GM19025 (cell line): ENCODE measurements at regions not wholly inside any gene's neighbourhood (a gene's known extent, or its start where the extent isn't known, plus 50 kb on each side); places are given as distances from the start of the nearest gene placed in this dataset.
"Not testable (repeated sequence)": the region's sequence is repeated elsewhere in the genome, so short reads cannot be mapped to it uniquely, and the experiment has no call there.

ENCODE experiments used
- ATAC-seq: cut with Tn5 transposase; IDR thresholded peaks from one replicate; pipeline ENCODE4 v1.9.1; 2021; ENCODE audit warnings: mild to moderate bottlenecking, low read depth, moderate library complexity; ENCODE audit not compliant: unreplicated experiment

DNA sequence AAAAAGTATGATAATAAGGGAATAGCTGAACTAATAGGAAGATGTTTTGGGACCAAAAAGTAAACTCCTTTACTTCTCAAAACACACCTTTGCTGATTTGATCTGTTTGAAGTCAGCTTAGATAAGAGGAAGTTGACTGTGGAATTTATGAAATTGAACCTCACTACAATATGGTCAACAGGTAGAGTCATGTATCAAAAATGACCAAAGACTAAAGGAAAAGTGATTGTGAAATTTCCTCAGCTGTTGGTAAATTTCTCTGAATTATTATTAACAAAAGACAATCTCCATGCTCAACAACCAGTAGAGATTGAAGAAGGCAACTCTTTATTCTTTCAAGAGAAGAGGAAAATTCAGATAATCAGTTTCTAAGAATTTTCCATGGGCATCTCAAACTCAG, 826.5 kb downstream of the KCNA4 start:
- ATAC-seq = no peak

DNA sequence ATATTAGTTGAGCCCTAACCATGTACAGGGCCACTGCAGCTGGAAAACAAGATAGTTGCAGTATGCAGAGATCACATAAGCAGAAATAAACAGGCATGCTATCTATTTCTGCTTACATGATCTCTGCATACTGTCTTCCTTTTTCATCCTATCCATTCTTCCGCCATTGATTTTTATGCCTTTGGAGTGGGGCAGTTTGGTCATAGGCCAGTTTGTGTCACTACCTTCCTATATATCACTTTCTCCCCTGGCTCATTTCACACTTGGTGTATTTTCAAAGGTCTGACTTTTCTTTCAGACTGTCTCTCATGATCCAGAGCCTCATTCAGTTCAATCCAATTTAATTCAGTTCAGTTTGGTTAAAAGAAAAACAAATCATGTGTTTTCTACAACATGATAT, 829.6 kb downstream of the KCNA4 start:
- no peak for ATAC-seq

DNA sequence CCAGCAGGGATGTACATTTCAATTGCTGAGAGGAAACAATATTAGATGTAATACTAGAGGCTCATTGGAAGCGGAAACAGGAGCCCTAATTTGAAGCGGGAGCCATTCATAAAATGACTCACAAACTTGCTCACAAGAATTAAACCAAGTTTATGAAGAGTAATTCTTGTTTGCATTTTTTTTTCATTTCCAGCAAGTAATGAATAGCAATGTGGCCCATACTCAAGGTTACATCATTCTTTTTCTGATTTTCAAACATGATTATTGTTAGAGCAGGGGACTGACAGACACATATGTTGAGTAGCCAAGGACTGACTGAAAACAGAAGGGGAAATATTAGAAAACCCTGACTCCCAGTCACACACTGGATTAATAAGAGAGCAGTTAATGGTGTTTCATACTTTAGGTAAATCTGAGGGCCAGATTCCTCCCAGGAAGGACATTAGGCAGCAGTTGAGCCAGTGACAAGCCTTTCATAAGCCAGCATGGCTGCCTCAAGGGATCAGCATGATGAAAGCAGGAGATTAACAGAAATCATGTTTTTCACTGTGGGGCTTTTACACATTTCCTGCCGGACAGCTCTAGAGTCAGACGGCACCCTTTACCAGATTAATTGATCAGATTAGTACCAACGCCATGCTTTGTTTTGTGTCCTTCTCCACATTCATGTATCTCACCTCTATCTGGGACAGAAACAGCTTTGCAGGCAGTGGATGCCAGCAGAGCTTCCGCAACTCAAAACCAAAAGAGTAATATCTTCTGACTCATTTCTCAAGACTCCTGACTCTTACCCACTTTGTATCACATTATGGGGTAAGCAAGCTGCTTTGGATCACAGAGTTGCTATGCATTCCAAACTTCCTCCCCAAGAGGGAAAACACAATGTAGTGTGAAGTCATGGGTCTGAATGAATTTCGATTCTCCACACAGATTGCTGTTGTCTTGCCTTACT, 831.6 kb downstream of the KCNA4 start:
- no peak for ATAC-seq

DNA sequence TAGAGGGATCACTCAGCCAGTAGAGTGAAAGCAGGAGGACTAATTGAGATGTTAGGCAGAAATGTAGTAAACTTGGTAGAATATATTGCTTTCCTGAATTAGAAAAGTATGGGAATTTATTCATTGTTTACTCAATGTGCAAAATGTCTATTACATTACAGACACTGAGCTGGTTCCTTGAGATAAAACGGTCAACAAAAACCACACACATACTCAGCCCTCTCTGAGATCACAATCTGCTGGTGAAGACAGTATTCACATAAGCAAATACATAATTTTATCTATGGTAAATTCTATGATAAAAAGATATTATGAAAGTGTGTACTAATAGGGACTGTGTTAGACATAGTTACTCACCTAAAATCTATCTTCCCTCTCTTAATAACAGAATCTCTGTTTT, 833.5 kb downstream of the KCNA4 start:
- ATAC-seq = no peak

DNA sequence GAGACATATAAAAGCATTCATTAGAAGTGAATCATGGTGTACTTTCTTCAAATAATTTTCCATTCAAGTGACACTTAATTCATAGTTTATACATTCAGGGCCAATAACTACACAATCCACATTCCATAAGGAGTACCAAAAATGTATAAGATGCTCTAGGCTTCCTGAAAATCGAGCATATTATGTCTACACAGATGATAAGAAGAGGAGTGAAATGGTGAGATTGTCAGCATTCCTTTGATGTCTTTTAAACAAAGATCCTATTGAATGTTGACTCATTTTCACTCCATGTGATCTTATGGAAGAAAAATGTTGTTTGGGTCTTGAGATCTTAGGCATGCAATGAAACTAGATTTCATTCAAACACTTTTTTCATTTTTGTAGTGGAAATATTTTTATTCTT, 843.2 kb downstream of the KCNA4 start:
- no peak for ATAC-seq

DNA sequence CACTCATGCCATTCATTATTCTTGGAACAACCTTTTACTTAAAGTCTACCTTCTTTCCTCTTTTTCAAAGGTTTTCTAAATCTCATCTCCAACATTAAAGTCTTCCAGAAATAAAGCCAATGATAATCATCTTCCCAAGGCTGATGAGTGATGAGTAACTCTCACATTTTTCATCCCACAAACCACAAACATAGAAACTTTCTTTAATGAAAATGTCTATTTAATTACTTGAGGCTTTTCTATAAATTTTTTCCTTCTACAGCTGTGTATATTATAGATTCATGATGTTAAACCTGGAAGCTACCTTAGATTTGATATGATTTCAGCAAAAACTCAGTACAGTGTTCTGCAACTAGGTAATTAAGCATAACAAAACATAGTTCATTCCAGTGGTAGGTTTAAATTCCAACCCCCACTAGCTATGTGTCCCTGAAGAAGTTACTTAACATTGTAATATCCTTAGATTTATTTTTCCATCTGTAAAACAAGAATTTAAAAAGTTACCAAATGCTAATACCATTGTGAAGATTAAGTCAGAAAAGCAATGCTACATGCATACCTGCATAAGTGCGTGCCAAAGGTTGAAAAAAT, 845.4 kb downstream of the KCNA4 start:
- ATAC-seq = no peak

DNA sequence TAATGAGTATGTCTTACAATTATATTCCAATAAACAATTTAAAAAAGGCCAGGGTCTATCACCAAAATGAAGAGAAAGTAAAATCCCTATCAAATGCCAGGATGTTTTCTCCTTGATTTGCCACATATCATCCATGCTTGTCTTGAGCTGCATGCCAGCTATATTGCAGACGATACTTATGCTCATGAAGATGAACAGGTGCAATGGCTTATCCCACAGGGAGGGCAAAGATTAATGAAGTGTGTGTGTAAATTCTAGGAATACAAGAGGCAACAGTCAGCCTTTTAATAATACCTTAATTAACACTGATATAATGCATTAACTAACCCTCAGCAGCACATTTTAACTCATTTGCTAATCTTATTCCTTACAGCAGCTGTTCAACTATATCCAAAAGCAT, 850.5 kb downstream of the KCNA4 start:
- no peak for ATAC-seq

DNA sequence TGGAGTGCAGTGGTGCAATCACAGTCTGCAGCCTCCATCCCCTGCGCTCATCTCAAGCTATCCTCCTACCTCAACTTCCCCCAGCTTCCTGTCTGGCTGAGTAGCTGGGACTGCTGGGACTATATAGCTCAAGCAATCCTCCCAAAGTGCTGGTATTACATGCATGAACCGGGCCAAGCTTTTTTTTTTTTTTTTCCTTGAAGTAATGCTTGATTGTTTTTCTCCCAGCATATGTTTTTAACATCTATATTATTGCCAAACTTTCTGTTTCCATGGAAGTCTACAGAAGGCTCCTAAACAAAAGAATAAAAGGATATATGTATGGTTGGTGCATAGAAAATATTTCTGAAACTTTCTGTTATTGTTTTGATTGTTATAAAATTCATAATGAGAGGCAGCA, 853.6 kb downstream of the KCNA4 start:
- ATAC-seq = no peak

DNA sequence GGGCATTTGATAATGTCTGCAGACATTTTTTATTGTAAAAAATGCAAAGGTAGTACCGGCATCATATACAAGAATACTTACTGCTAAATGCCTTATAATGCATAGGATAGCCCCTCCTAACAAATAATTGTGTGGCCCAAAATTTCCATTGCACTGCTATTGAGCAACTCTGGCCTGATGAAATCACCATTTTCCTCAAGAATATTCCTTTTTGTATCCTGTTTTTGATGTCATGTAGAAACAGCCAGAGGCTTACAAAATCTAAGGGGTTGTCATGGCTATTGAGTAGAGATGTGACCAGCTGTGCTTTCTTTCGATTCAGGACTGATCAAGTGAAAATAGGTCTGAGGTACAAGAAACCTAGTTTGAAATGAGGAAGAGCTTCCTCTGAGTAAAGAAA, 854.3 kb downstream of the KCNA4 start:
- no peak for ATAC-seq

DNA sequence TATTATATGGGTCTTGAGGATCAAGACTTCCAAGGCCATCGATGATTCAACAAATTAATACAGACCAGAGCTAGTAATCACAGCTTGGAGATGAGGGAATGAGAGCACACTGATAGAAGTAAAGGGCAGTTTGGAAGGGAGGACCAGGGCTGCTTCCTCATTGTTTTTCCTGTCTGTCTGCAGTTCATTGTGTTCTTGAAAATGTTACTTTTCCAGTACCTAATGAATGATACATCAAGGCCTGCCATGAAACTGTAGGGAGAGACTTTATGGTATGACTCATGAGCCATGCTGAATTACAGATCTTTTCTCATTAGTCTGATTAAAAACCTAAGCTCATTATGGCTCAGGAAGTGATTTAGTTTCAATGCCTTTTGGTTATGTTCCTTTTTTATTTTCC, 855.6 kb downstream of the KCNA4 start:
- no peak for ATAC-seq

DNA sequence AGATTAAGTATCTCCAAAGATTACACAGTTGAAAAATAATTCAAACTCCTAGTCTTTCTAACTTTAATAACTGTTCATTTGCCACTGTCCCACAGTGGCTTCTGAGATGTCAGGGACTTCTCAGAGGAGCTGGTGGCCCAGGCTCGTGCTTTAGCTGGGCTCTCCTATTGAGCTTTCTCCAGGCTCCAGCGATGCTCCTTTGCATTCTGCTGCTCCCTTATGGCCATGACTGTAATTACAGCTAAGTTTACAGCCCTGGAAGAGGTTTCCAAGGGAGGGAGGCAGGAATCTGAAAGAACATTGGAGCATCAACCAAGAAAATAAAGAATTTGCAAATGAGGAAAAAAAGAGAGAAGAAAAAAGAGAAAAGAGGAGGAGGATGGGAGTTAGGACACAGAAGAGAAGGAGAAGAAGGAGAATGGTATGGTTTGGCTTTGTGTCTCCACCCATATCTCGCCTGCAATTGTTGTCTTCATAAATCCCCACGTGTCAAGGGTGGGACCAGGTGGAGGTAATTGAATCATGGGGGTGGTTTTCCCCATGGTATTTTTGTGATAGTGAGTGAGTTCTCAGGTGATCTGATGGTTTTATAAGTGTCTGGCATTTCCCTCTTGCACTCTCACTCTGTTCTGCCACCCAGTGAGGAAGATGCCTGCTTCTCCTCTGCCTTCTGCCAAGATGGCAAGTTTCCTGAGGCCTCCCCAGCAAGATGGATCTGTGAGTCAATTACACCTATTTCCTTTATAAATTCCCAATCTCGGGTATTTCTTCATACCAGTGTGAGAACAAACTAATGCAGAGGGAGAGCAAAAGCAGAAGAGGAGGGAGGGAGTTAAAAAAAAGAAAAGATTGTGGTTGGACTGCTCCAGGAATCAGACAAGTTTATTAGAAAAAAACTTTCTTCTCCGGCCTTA, 857.0 kb downstream of the KCNA4 start:
- ATAC-seq = peak; percentile 73

DNA sequence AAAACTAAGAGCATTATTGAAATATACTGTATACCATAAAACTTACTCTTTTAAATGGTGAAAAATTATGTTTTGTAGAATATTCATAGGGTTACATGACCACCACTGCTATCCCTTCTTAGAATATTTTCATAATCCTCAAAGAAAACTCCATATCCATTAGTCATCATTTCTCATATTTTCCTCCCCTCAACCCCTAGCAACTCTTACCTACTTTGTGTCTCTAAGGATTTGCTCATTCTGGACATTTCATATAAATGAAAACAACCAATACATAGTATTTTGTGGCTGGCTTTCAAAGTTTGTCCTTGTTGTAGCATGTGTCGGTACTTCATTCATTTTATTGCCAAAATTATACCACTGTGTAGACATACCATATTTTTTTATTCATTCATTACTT, 863.8 kb downstream of the KCNA4 start:
- no peak for ATAC-seq

DNA sequence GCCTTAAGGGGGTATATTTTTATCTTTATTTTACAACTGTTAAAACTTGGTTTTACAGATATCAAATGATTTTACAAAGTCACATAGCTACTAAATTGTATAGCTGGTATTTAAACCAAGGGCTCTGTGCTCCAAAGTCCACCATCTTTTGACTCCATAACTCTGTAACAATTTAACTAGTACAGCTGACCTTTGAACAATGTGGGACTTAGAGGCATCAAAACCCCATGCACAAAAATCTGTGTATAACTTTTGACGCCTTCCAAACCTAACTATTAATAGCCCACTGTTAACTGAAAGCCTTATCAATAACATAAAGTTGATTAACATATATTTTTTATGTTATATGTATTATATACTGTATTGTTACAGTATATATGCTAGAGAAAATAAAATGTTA, 874.3 kb downstream of the KCNA4 start:
- not testable (repeated sequence) for ATAC-seq

DNA sequence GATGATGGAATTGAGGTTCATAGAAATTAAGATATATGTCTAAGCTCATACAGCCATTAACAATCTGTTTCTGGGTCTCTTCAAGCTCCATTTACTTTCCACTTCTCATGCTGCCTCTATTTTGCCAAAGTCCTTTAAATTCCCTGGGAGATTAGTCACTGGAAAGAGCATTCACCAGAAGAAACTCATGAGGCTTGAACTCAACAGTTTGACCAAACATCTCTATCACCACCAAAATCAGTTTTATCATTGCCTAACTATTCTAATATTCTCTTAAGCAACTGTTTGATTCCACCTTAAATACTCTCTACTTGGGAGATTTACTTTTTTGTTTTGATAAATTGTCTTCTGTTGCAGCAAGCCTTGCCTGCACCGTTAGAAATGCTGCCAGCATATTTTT, 881.3 kb downstream of the KCNA4 start:
- ATAC-seq = no peak

DNA sequence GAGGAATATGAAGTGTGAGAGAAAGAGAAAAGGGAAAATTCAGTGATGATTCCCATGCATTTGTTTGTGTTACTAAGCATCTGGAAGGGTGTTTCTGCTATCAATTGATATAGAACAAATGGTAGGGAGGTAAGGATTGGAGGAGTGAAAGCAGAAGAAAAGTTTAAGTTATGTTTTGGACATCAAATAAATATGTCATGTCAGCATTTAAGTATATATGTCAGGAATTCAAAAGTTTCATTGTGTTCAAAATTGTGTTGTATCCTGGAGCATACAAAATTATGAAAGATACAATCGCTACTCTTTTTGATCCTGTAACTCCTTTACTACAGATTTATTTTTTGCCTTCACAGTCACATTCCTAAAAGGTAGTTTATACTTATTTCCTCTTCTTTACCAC, 885.8 kb downstream of the KCNA4 start:
- no peak for ATAC-seq

DNA sequence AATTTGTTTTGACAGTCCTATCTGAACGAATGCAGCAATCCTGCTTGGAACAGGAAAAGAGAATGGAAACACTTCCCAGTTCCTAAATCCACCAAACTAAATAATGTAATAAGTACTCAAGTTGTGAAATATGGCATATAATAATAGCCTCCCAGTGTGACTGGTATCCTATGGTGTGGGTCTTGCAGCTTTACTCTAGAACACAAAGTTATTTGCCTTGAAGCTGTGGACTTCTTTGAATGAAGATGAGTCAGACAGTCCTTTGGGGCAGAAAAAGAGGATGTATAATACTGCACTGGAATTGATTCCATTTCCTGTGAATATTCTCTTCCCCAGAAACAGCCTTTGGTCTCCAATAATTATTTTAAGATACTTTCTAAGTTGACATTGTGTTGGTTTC, 887.0 kb downstream of the KCNA4 start:
- ATAC-seq = no peak

DNA sequence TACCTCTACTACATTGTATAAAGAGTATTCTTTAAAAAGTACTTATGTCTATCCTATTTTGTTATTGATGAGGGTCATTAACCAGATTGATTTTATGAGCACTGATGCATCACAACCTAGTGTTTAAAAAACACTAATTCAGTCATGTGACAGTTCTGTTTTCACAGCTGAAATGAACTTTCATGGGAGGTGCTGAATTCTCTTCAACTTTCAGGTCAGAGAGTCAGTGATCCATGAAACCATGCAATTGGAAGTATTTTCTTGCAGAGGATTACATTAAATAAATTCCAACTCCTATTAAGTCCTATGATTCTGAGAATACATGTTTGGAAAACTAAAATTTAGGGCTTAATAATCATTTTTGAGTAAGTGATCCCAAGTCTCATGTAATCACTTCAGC, 889.4 kb downstream of the KCNA4 start:
- no peak for ATAC-seq

DNA sequence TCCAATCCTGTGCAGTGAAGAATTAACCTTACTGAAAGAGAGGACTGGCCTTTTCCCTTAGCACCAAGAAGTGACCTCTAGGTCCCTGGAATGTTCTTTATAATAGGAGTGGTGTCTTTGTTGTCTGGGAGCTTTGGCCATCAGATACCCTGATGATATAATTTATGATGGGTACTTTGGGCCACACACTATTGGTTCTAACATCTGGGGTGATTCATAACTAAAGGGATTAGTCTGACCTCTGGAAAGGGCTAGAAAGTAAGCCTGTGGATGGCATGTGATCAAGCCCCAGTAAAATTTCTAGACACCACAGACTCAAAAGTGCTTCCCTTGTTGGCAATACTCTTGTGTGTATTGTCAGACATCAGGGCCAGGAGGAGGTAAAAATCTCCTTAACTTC, 891.2 kb downstream of the KCNA4 start:
- ATAC-seq = no peak

DNA sequence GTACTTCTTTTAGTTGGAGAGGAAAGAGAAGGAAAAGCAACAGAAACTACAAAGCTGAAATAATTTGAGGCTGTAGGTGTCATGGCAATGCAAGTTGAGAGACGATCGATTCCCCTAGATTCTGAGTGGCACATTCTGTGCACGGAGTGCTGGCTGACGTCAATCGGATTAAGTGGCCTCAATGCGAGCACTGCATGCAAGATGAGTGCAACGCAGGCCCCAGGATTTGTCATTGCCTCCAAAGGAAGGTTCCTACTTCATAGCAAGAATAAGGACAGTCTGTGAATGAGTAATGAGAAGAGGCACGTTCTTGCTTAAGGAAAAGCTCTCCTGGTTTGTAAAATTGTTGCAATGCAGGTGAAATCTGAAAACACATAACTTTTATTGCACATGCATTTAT, 892.4 kb downstream of the KCNA4 start:
- ATAC-seq = no peak

DNA sequence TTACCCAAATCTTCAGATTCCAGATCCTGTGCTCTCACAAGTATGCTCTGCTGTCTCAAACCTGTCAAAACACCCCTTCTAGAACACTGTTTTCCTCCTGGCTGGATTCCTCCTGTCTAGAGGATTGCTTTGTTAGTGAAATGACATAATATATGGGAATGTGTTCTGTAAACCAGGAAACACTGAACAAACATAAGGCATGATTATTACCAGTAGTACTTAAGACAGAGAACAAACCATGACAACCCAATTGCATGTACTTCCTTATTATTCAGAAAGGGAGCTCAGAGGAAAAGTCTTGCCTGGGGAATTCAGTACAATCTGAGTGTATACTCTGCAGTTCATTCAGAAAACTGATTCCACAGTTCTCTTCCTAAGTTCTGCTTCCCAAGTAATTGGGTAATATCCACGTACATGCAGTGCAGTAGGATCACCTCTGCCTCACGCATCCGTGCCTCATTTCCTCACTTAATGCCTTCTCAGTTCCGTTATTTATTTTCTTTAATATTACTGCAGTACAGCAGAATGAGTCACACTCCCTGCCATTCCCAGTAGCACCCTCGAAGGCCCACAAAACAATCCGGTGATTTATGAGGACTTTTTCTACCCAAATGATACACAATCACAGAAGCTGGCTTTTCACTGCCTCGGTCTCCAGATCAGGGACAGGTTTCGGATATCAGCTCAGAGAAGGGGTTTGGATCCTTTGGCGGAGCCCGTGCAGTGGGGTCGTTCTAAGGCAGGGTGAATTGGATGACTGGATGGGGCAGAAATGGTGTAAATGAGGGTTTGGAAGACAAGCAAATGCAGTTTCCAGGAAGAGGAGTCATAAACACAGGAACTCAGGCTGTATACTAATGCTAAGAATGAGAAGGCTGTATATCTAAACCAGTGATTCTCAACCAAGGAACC, 896.9 kb downstream of the KCNA4 start:
- ATAC-seq = no peak
